ENCODE measurements at regions not wholly inside any gene's neighbourhood (a gene's known extent, or its start where the extent isn't known, plus 50 kb on each side); places are given as distances from the start of the nearest gene placed in this dataset.

- peaks cover 55% of the 10 kb centered on the region for H3K4me1 Mint-ChIP-seq
- H3K27me3 Mint-ChIP-seq (ENCODE audit: low read depth) = peaks cover 13% of the 10 kb centered on the region
- TF ChIP-seq CTCF (IDR thresholded peaks at IDR 0.05; ENCODE audit: unreplicated experiment) = no peak
- H3K9me3 Mint-ChIP-seq = no peaks in the 10 kb centered on the region
- H3K27ac Mint-ChIP-seq = peak overlapping the region; percentile 60
- peak overlapping the region; percentile 1 for H3K4me3 Mint-ChIP-seq
- DNase-seq (ENCODE audit: low spot score in 2 of 2, unreplicated experiment in 2 of 2) = no peak
- H3K36me3 Mint-ChIP-seq = no peaks in the 10 kb centered on the region
Measured at GRCh38 chr4:111992351-111993168, 152.7 kb upstream of the FAM241A start.

- peaks cover 22% of the 10 kb centered on the region for H3K27me3 Mint-ChIP-seq (ENCODE audit: low read depth)
- H3K4me3 Mint-ChIP-seq = no peak overlapping the region
- peaks cover 3% of the 10 kb centered on the region for H3K9me3 Mint-ChIP-seq
- peak overlapping the region; percentile 50 for H3K27ac Mint-ChIP-seq
- no peak for DNase-seq (ENCODE audit: low spot score in 2 of 2, unreplicated experiment in 2 of 2)
- no peaks in the 10 kb centered on the region for H3K36me3 Mint-ChIP-seq
- H3K4me1 Mint-ChIP-seq = peaks cover 55% of the 10 kb centered on the region
- TF ChIP-seq CTCF (IDR thresholded peaks at IDR 0.05; ENCODE audit: unreplicated experiment) = no peak
Measured at GRCh38 chr4:111994392-111994791, 150.9 kb upstream of the FAM241A start.

- Mint-ChIP-seq H3K4me3 (no peak overlapping the region), H3K36me3 (no peaks in the 10 kb centered on the region), H3K27ac (no peak overlapping the region), H3K4me1 (peaks cover 52% of the 10 kb centered on the region), H3K27me3 (ENCODE audit: low read depth) (peaks cover 22% of the 10 kb centered on the region), H3K9me3 (peaks cover 3% of the 10 kb centered on the region)
- no peak for DNase-seq (ENCODE audit: low spot score in 2 of 2, unreplicated experiment in 2 of 2)
- no peak for TF ChIP-seq CTCF (IDR thresholded peaks at IDR 0.05; ENCODE audit: unreplicated experiment)
Measured at GRCh38 chr4:111997785-111998184, 147.5 kb upstream of the FAM241A start.

GRCh38 chr4:111999801-112000200, 145.5 kb upstream of the FAM241A start:
- H3K4me3 Mint-ChIP-seq = no peak overlapping the region
- TF ChIP-seq CTCF (IDR thresholded peaks at IDR 0.05; ENCODE audit: unreplicated experiment) = no peak
- H3K4me1 Mint-ChIP-seq = peaks cover 44% of the 10 kb centered on the region
- no peak overlapping the region for H3K27ac Mint-ChIP-seq
- no peak for DNase-seq (ENCODE audit: low spot score in 2 of 2, unreplicated experiment in 2 of 2)
- peaks cover 22% of the 10 kb centered on the region for H3K27me3 Mint-ChIP-seq (ENCODE audit: low read depth)
- H3K36me3 Mint-ChIP-seq = no peaks in the 10 kb centered on the region
- peaks cover 3% of the 10 kb centered on the region for H3K9me3 Mint-ChIP-seq

GRCh38 chr4:112001041-112001440, 144.2 kb upstream of the FAM241A start:
- no peak for TF ChIP-seq CTCF (IDR thresholded peaks at IDR 0.05; ENCODE audit: unreplicated experiment)
- no peak for DNase-seq (ENCODE audit: low spot score in 2 of 2, unreplicated experiment in 2 of 2)
- H3K27ac Mint-ChIP-seq = no peak overlapping the region
- H3K36me3 Mint-ChIP-seq = no peaks in the 10 kb centered on the region
- peaks cover 43% of the 10 kb centered on the region for H3K4me1 Mint-ChIP-seq
- no peak overlapping the region for H3K4me3 Mint-ChIP-seq
- peaks cover 20% of the 10 kb centered on the region for H3K27me3 Mint-ChIP-seq (ENCODE audit: low read depth)
- peaks cover 3% of the 10 kb centered on the region for H3K9me3 Mint-ChIP-seq
